ENCODE measurements at regions not wholly inside any gene's neighbourhood (a gene's known extent, or its start where the extent isn't known, plus 50 kb on each side); places are given as distances from the start of the nearest gene placed in this dataset.

- TF ChIP-seq GATA2 (IDR thresholded peaks at IDR 0.05; ENCODE audit: low read depth, low read length), result no peak
- TF ChIP-seq GATA3 (IDR thresholded peaks at IDR 0.05; ENCODE audit: low read depth, low read length), result no peak
Observed at GRCh38 chr5:107263387-107264018, 407.2 kb downstream of the EFNA5 start.

- TF ChIP-seq GATA2 (IDR thresholded peaks at IDR 0.05; ENCODE audit: low read depth, low read length) (no peak), GATA3 (IDR thresholded peaks at IDR 0.05; ENCODE audit: low read depth, low read length) (no peak)
Observed at GRCh38 chr5:107257885-107258520, 412.7 kb downstream of the EFNA5 start.

GRCh38 chr5:107254902-107255234 is 415.9 kb downstream of the EFNA5 start:
- TF ChIP-seq GATA3 (IDR thresholded peaks at IDR 0.05; ENCODE audit: low read depth, low read length) (peak; percentile 89), GATA2 (IDR thresholded peaks at IDR 0.05; ENCODE audit: low read depth, low read length) (peak; percentile 89)

DNA sequence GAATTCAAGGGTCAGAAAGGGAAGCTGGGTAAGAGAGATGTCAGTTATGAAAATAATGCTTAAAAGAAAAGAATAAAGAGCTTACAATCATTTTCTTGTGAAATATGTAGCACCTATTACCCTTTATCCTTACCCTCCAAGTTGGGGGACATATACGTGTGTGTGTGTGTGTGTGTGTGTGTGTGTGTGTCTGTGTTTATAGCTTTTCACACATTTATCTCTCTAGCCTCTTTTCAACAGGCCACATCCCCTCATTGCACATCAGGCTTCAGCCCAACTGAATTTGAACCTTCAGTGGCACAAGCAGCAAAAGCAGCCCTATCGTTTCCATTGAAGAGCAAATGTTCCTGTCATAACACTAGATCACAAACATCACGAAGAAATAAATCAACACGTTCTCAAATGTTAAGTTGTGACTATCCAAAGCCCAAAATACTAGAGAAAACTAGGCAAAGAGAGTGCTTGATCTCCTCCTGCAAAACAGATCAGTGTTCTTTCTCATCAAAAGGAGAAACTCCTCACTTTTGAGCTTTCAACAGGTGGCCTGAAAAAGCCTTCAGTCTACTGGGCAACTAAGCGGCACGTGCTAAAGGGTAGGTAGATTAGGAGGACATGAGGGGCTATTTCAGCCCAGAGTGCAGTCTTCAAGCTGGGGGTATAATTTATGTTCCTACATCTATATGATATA is 416.4 kb downstream of the EFNA5 start:
- no peak for TF ChIP-seq GATA3 (IDR thresholded peaks at IDR 0.05; ENCODE audit: low read depth, low read length)

DNA sequence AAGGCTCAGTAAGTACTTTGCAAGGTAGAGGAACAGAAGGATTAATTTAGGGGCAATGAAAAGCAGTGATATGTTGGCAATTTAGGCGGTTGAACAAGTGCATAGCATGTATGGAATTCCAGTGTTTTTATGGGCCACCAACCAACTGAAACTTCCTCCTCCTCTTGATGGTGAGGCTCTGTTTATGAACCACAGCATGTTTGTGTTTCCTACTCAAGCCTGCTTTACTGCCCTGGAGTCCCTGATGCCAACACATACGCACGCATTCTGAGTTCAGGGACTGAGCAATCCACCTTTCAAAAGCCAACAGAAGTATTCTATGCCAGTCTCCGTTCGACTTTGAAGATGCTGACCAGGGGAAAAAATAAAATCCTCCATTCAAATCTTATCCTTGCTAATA is 417.5 kb downstream of the EFNA5 start:
- TF ChIP-seq GATA3 (IDR thresholded peaks at IDR 0.05; ENCODE audit: low read depth, low read length) (no peak), GATA2 (IDR thresholded peaks at IDR 0.05; ENCODE audit: low read depth, low read length) (no peak)

DNA sequence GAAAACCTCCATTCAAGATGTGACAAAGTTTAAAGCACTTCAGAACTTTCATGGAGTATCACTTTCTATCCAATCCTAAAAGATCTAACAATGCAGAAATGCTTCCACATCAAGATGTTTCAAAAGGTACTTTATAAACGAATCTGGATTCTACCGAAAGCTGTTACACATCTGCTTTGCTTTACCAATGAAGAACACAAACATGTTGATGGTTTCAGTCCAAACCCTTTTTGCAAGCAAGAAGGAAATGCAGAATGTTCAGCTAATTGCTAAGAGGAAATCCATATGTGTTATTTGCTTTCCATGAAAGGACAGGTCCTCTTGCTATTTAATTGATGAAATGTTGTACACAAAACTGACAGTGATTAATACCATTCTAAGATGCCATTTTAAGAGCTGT is 419.6 kb downstream of the EFNA5 start:
- no peak for TF ChIP-seq GATA2 (IDR thresholded peaks at IDR 0.05; ENCODE audit: low read depth, low read length)
- TF ChIP-seq GATA3 (IDR thresholded peaks at IDR 0.05; ENCODE audit: low read depth, low read length), result no peak

DNA sequence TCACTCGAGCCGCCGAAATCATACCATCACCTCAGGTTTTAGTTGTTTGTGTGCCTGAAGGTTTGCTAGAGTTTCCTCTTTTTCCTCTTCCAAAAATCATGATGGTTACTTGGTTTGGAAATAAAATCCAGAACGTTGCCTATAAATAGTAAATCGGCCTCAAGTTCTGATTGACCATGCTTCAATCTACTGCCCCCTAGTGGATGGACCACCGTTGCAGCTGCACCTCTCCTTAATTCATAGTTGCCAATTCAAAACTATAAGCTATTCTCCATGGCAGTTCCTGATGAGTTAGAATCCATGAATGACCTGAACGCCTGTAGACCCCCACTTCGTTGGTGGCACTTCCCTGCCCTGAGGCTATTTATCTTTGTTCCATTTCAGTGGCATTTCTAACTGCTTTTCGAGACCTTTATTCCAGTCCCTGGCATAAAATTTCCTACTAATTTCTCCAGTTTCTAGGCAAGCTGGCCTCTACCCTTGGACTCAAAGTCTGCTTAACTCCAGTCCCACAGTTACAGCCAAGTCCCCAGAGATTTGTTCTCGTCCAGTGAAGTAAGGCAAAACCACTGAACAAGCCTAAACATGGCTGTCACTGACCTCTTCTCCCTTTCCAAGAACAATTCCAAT is 422.6 kb downstream of the EFNA5 start:
- TF ChIP-seq GATA3 (IDR thresholded peaks at IDR 0.05; ENCODE audit: low read depth, low read length) (no peak), GATA2 (IDR thresholded peaks at IDR 0.05; ENCODE audit: low read depth, low read length) (no peak)

GRCh38 chr5:107247427-107247826 is 423.3 kb downstream of the EFNA5 start:
- no peak for TF ChIP-seq GATA3 (IDR thresholded peaks at IDR 0.05; ENCODE audit: low read depth, low read length)
- no peak for TF ChIP-seq GATA2 (IDR thresholded peaks at IDR 0.05; ENCODE audit: low read depth, low read length)

GRCh38 chr5:107243220-107243579 is 427.5 kb downstream of the EFNA5 start:
- no peak for TF ChIP-seq GATA3 (IDR thresholded peaks at IDR 0.05; ENCODE audit: low read depth, low read length)

- TF ChIP-seq GATA3 (IDR thresholded peaks at IDR 0.05; ENCODE audit: low read depth, low read length), result no peak
- no peak for TF ChIP-seq GATA2 (IDR thresholded peaks at IDR 0.05; ENCODE audit: low read depth, low read length)
Observed at GRCh38 chr5:107242411-107243219, 428.1 kb downstream of the EFNA5 start.

DNA sequence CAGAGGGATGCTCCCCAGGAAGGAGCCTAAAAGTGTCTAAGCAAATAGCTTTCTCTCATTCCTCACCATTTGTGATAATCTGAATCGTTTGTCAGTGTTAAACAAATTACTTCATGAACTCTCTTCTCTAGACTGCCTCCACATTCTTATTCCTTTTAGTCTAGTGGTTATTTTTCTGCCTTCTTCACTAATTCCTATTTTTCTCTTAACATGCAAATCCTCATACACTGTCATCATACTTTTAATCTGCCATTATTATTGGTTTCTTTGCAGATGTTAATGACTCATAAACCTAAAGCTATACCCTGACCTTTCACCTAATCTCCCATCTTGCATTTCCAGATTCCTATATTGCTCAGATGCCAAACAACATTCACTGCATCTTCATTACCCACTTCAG is 428.9 kb downstream of the EFNA5 start:
- TF ChIP-seq GATA3 (IDR thresholded peaks at IDR 0.05; ENCODE audit: low read depth, low read length), result no peak
- no peak for TF ChIP-seq GATA2 (IDR thresholded peaks at IDR 0.05; ENCODE audit: low read depth, low read length)

- no peak for TF ChIP-seq GATA3 (IDR thresholded peaks at IDR 0.05; ENCODE audit: low read depth, low read length)
- TF ChIP-seq GATA2 (IDR thresholded peaks at IDR 0.05; ENCODE audit: low read depth, low read length), result no peak
Observed at GRCh38 chr5:107235167-107235566, 435.6 kb downstream of the EFNA5 start.

GRCh38 chr5:107232788-107233187 is 437.9 kb downstream of the EFNA5 start:
- no peak for TF ChIP-seq GATA2 (IDR thresholded peaks at IDR 0.05; ENCODE audit: low read depth, low read length)
- no peak for TF ChIP-seq GATA3 (IDR thresholded peaks at IDR 0.05; ENCODE audit: low read depth, low read length)

- no peak for TF ChIP-seq GATA3 (IDR thresholded peaks at IDR 0.05; ENCODE audit: low read depth, low read length)
Observed at GRCh38 chr5:107232293-107232692, 438.4 kb downstream of the EFNA5 start.
